SK-N-MC (cell line): ENCODE measurements at regions not wholly inside any gene's neighbourhood (a gene's known extent, or its start where the extent isn't known, plus 50 kb on each side); places are given as distances from the start of the nearest gene placed in this dataset.

Experiments
- EZH2 ChIP-seq: fragments of 200-600 bp; sonication (generic); IDR thresholded peaks from one replicate; pipeline ENCODE4 v1.6.1; 2017; ENCODE audit warnings: antibody characterized with exemption
- FOXP2 ChIP-seq: optimal IDR thresholded peaks from 2 replicates; pipeline ENCODE3; 2011; ENCODE audit warnings: mild to moderate bottlenecking, moderate library complexity; ENCODE audit not compliant: insufficient read depth; ENCODE audit errors: extremely low read length, control extremely low read depth
- POLR2AphosphoS5 ChIP-seq: IDR thresholded peaks from 2 replicates; pipeline ENCODE4 v1.6.1; 2012; ENCODE audit warnings: mild to moderate bottlenecking, low read depth, low read length, borderline replicate concordance

GRCh38 chr2:193276560-193276959 lies 1081.8 kb upstream of the TMEFF2 start:
- TF ChIP-seq POLR2AphosphoS5 (no peak), EZH2 (no peak), FOXP2 (no peak)
